Neuronal stem cell (in vitro differentiated cells): ENCODE measurements at regions not wholly inside any gene's neighbourhood (a gene's known extent, or its start where the extent isn't known, plus 50 kb on each side); places are given as distances from the start of the nearest gene placed in this dataset.

ENCODE experiments used
- DNase-seq: peaks from one replicate; pipeline ENCODE4 v3.0.0-alpha.2; 2013; ENCODE audit warnings: low spot score
- H2AFZ ChIP-seq: one replicate; pipeline ENCODE4 v1.6.1; 2013; ENCODE audit warnings: mild to moderate bottlenecking, low read length, inconsistent platforms
- H2AK5ac ChIP-seq: 2 replicates; pipeline ENCODE4 v1.6.1; 2013; ENCODE audit warnings: low read depth, mild to moderate bottlenecking, inconsistent platforms, low read length, moderate library complexity, mixed read lengths
- H2BK120ac ChIP-seq: 2 replicates; pipeline ENCODE4 v1.6.1; 2013; ENCODE audit warnings: low read depth, mild to moderate bottlenecking, inconsistent platforms, low read length, moderate library complexity, mixed read lengths
- H2BK12ac ChIP-seq: one replicate; pipeline ENCODE4 v1.6.1; 2013; ENCODE audit warnings: low read length, inconsistent platforms
- H2BK15ac ChIP-seq: 2 replicates; pipeline ENCODE4 v1.6.1; 2013; ENCODE audit warnings: mild to moderate bottlenecking, low read length, inconsistent platforms, mixed read lengths
- H2BK5ac ChIP-seq: one replicate; pipeline ENCODE4 v1.6.1; 2013; ENCODE audit warnings: inconsistent platforms, mild to moderate bottlenecking, low read length, moderate library complexity
- H3K14ac ChIP-seq: one replicate; pipeline ENCODE4 v1.6.1; 2013; ENCODE audit warnings: low read length, inconsistent platforms
- H3K18ac ChIP-seq: 2 replicates; pipeline ENCODE4 v1.6.1; 2013; ENCODE audit warnings: low read length, inconsistent platforms
- H3K23ac ChIP-seq: 2 replicates; pipeline ENCODE4 v1.6.1; 2013; ENCODE audit warnings: low read depth, mild to moderate bottlenecking, mixed read lengths, low read length, inconsistent platforms; ENCODE audit not compliant: poor library complexity
- H3K27ac ChIP-seq: replicated peaks from 3 replicates; pipeline ENCODE4 v1.5.1; 2013; ENCODE audit warnings: low read length, inconsistent platforms
- H3K27me3 ChIP-seq, 3 experiments: 2 replicates each; pipeline ENCODE4 v1.6.1; 2013; ENCODE audit warnings: low read length in 3 of 3, mild to moderate bottlenecking in 2 of 3, inconsistent platforms in 1 of 3, low read depth in 1 of 3, mixed read lengths in 1 of 3, moderate library complexity in 1 of 3; ENCODE audit not compliant: control insufficient read depth in 3 of 3, insufficient read depth in 3 of 3
- H3K36me3 ChIP-seq, 2 donors: replicated peaks in 1 of 2; 2 replicates each; pipeline ENCODE4 v1.6.1; 2013; ENCODE audit warnings: low read length in 2 of 2; ENCODE audit not compliant: control insufficient read depth in 2 of 2, insufficient read depth in 2 of 2
- H3K4ac ChIP-seq: 2 replicates; pipeline ENCODE4 v1.6.1; 2013; ENCODE audit warnings: inconsistent platforms, mild to moderate bottlenecking, low read length, moderate library complexity
- H3K4me1 ChIP-seq, 2 donors: 1 replicate in 1 of 2; 2 replicates in 1 of 2; pipeline ENCODE4 v1.6.1; 2013; ENCODE audit warnings: low read length in 2 of 2, low read depth in 1 of 2; ENCODE audit not compliant: control insufficient read depth in 2 of 2, insufficient read depth in 1 of 2
- H3K4me2 ChIP-seq: one replicate; pipeline ENCODE4 v1.6.1; 2013; ENCODE audit warnings: mild to moderate bottlenecking, low read length, inconsistent platforms; ENCODE audit not compliant: insufficient read depth, poor library complexity, severe bottlenecking
- H3K4me3 ChIP-seq, 2 donors: 2 replicates each; pipeline ENCODE4 v1.5.1; 2013; ENCODE audit warnings: low read length in 2 of 2, mild to moderate bottlenecking in 2 of 2, inconsistent platforms in 1 of 2, moderate library complexity in 1 of 2
- H3K79me1 ChIP-seq: one replicate; pipeline ENCODE4 v1.6.1; 2013; ENCODE audit warnings: low read depth, mild to moderate bottlenecking, inconsistent platforms, low read length, moderate library complexity
- H3K9ac ChIP-seq: one replicate; pipeline ENCODE4 v1.6.1; 2013; ENCODE audit warnings: mild to moderate bottlenecking, low read depth, low read length, inconsistent platforms; ENCODE audit not compliant: poor library complexity
- H3K9me3 ChIP-seq, 2 donors: replicated peaks in 1 of 2; 2 replicates each; pipeline versions ENCODE3 to v1.6.1; 2013; ENCODE audit warnings: low read length in 2 of 2, mild to moderate bottlenecking in 2 of 2, inconsistent platforms in 1 of 2, low read depth in 1 of 2, mixed read lengths in 1 of 2, moderate library complexity in 1 of 2; ENCODE audit not compliant: control insufficient read depth in 2 of 2, insufficient read depth in 1 of 2
- H4K8ac ChIP-seq: one replicate; pipeline ENCODE4 v1.6.1; 2013; ENCODE audit warnings: low read depth, mild to moderate bottlenecking, inconsistent platforms, low read length, moderate library complexity
- H4K91ac ChIP-seq: one replicate; pipeline ENCODE4 v1.6.1; 2013; ENCODE audit warnings: low read length, low read depth, mild to moderate bottlenecking, inconsistent platforms; ENCODE audit not compliant: poor library complexity
- WGBS, 2 donors: extraction: QIAGEN DNeasy Blood & Tissue Kit; methylation state at CpG; one replicate each; pipeline ENCODE4 v1.1.7; 2013; ENCODE audit warnings: missing lambda C conversion rate in 2 of 2, mixed read lengths in 1 of 2; ENCODE audit not compliant: insufficient read length in 2 of 2, insufficient replicate concordance in 1 of 2; ENCODE audit errors: extremely low coverage in 2 of 2; 5-methylcytosine and 5-hydroxymethylcytosine counted together

GRCh38 chr9:129505270-129505902, 115.5 kb downstream of the C9orf50 start:
- Histone ChIP-seq H3K27me3 (peaks cover 0 to 3% (median 0%) of the 10 kb centered on the region in 3 experiments), H3K4ac (peak overlapping the region; percentile 8), H3K4me2 (no peak overlapping the region), H4K91ac (no peak overlapping the region), H3K9me3 (peaks cover 0 to 7% of the 10 kb centered on the region in 2 donors), H3K27ac (no peak overlapping the region), H3K18ac (peak overlapping the region; percentile 84), H3K9ac (peak overlapping the region; percentile 7), H4K8ac (no peak overlapping the region), H3K79me1 (no peaks in the 10 kb centered on the region), H3K4me1 (peaks cover 7 to 9% of the 10 kb centered on the region in 2 donors), H3K36me3 (peaks cover 0 to 19% of the 10 kb centered on the region in 2 donors), H3K23ac (peak overlapping the region; percentile 37), H3K14ac (no peak overlapping the region), H3K4me3 (no peak overlapping the region), H2BK12ac (peak overlapping the region; percentile 36), H2AFZ (no peak overlapping the region), H2BK120ac (peak overlapping the region; percentile 63), H2BK5ac (peak overlapping the region; percentile 15), H2BK15ac (peak overlapping the region; percentile 70), H2AK5ac (peak overlapping the region; percentile 71)
- WGBS, 2 donors: no CpG with 5 or more reads among the region's 22 CpGs
- DNase-seq: no peak

DNA sequence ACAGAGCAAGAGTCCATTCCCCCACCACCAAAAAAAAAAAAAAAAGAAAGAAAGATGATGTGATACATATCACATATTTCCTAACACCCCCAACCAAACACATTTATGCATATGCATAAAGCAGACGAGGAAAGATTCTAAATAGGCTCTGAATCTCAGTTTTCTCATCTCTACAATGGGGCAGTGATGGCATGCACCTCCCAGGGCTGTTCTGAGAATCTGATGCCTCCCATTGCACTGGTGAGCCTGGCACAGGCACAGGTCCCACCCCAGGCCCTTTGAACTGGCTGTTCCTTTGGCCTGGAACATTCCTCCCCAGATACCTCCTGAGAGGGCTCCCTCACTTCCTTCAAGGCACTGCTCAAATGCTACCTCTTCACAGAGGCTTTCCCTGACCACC, 116.5 kb downstream of the C9orf50 start:
- H4K8ac ChIP-seq: no peak overlapping the region
- H3K4me1 ChIP-seq: peaks cover 15 to 17% of the 10 kb centered on the region in 2 donors
- no peak overlapping the region for H3K27ac ChIP-seq
- H4K91ac ChIP-seq: no peak overlapping the region
- H3K9me3 ChIP-seq: no peaks in the 10 kb centered on the region
- no peak overlapping the region for H2BK5ac ChIP-seq
- H2AFZ ChIP-seq: no peak overlapping the region
- WGBS, 2 donors: no CpG with 5 or more reads among the region's 1 CpG
- no peak overlapping the region for H3K23ac ChIP-seq
- H3K4me3 ChIP-seq: no peak overlapping the region
- no peaks in the 10 kb centered on the region for H3K79me1 ChIP-seq
- H3K18ac ChIP-seq: peak overlapping the region; percentile 20
- no peak overlapping the region for H3K4me2 ChIP-seq
- no peak overlapping the region for H3K9ac ChIP-seq
- H2BK12ac ChIP-seq: no peak overlapping the region
- no peak overlapping the region for H3K14ac ChIP-seq
- no peak overlapping the region for H3K4ac ChIP-seq
- no peak for DNase-seq
- H3K27me3 ChIP-seq: peaks cover 0 to 3% (median 0%) of the 10 kb centered on the region in 3 experiments
- H3K36me3 ChIP-seq: peaks cover 0 to 19% of the 10 kb centered on the region in 2 donors
- H2BK15ac ChIP-seq: no peak overlapping the region
- H2BK120ac ChIP-seq: no peak overlapping the region
- H2AK5ac ChIP-seq: no peak overlapping the region

DNA sequence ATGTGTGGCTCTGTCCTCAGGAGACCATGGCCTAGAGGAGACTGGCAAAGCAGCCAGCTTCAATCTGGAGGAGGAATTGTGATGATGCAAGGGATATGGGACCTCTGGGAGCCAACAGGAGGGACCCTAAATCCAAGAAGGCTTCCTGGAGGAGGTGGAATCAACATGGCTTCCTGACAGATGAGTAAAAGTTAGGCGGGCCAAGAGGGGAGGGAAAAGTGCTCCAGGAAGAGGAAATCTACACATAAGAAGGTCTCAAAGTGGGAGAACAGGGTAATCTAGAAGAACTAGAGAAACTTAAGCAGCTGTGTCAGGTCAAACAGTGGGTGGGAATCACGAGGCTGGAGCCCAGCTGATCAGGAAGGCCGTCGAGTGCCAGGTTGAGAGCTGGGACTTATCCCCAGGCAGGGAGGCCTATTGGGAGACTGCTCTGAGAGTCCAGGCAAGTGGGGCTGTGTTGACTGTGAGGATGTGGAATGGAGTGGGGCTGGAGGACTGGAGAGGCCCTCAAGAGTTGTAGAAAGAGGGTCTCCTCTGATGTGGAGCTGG, 119.1 kb downstream of the C9orf50 start:
- no peak overlapping the region for H4K8ac ChIP-seq
- WGBS, 2 donors: no CpG with 5 or more reads among the region's 4 CpGs
- no peak overlapping the region for H3K4me3 ChIP-seq
- H3K23ac ChIP-seq: no peak overlapping the region
- peaks cover 0 to 19% of the 10 kb centered on the region in 2 donors for H3K36me3 ChIP-seq
- no peak overlapping the region for H2AK5ac ChIP-seq
- H2BK120ac ChIP-seq: no peak overlapping the region
- no peak overlapping the region for H4K91ac ChIP-seq
- H3K9ac ChIP-seq: no peak overlapping the region
- H2BK12ac ChIP-seq: no peak overlapping the region
- no peak overlapping the region for H2AFZ ChIP-seq
- peaks cover 0 to 16% (median 0%) of the 10 kb centered on the region in 3 experiments for H3K27me3 ChIP-seq
- peak overlapping the region; percentile 2 for H3K18ac ChIP-seq
- H3K79me1 ChIP-seq: no peaks in the 10 kb centered on the region
- H3K4ac ChIP-seq: no peak overlapping the region
- H3K14ac ChIP-seq: no peak overlapping the region
- H3K4me2 ChIP-seq: no peak overlapping the region
- DNase-seq: no peak
- H2BK5ac ChIP-seq: no peak overlapping the region
- H3K4me1 ChIP-seq: peaks cover 25 to 37% of the 10 kb centered on the region in 2 donors
- no peak overlapping the region for H2BK15ac ChIP-seq
- H3K9me3 ChIP-seq: no peaks in the 10 kb centered on the region
- no peak overlapping the region for H3K27ac ChIP-seq

DNA sequence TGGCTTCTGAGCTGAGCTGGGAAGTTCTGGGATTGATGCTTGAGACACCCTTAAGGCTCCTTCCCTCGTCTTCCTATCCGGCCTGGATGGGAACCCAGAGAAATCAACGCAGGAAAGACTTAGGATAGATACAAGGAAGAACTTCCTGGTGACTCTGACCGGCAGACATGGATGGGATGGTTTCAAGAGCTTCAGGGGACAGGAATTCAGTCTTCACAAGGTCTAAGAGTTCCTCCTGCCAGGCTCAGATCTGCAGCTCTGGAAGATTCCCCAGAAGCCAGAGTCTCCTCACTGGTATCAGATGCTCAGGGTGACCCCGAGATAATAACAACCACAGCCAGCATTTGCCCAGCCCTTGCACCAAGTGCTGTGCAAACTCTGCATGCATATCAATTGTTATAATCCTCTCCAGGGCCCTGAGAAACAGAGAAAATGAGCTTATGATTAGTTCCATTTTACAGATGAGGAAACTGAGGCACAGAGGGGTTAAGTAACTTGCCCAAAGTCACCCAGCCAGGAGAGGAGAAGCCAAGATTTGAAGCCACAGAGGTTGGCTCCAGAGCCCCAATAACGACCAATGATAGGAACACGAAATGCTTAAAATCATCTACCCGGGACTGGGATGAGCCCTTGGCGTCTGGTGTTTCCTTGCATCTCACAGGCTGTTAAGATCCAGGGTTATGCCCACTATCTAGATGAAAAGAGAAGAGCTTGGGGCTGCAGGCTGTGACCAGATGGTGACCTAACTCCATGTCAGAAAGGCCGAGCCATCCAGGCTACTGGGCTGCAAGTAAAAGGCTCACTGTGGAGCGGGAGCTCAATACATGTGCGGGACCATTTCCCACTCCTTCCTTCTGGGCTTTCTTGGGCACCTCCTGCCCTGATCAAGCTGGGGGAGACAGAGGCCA, 119.8 kb downstream of the C9orf50 start:
- H3K23ac ChIP-seq: no peak overlapping the region
- no peak overlapping the region for H3K4me3 ChIP-seq
- no peak overlapping the region for H2BK120ac ChIP-seq
- H2BK15ac ChIP-seq: no peak overlapping the region
- H4K91ac ChIP-seq: no peak overlapping the region
- no peaks in the 10 kb centered on the region for H3K9me3 ChIP-seq
- H3K14ac ChIP-seq: no peak overlapping the region
- H3K4me1 ChIP-seq: peaks cover 28 to 41% of the 10 kb centered on the region in 2 donors
- DNase-seq: no peak
- H2AK5ac ChIP-seq: no peak overlapping the region
- no peak overlapping the region for H3K18ac ChIP-seq
- peaks cover 0 to 19% of the 10 kb centered on the region in 2 donors for H3K36me3 ChIP-seq
- no peak overlapping the region for H3K4ac ChIP-seq
- H2BK12ac ChIP-seq: no peak overlapping the region
- no peak overlapping the region for H3K9ac ChIP-seq
- no peak overlapping the region for H2AFZ ChIP-seq
- no CpG with 5 or more reads among the region's 12 CpGs for WGBS, 2 donors
- H3K27ac ChIP-seq: no peak overlapping the region
- H4K8ac ChIP-seq: no peak overlapping the region
- peak overlapping the region; percentile 15 for H3K4me2 ChIP-seq
- peaks cover 0 to 16% (median 0%) of the 10 kb centered on the region in 3 experiments for H3K27me3 ChIP-seq
- no peak overlapping the region for H2BK5ac ChIP-seq
- H3K79me1 ChIP-seq: no peaks in the 10 kb centered on the region
